ENCODE measurements at regions not wholly inside any gene's neighbourhood (a gene's known extent, or its start where the extent isn't known, plus 50 kb on each side); places are given as distances from the start of the nearest gene placed in this dataset.

DNA sequence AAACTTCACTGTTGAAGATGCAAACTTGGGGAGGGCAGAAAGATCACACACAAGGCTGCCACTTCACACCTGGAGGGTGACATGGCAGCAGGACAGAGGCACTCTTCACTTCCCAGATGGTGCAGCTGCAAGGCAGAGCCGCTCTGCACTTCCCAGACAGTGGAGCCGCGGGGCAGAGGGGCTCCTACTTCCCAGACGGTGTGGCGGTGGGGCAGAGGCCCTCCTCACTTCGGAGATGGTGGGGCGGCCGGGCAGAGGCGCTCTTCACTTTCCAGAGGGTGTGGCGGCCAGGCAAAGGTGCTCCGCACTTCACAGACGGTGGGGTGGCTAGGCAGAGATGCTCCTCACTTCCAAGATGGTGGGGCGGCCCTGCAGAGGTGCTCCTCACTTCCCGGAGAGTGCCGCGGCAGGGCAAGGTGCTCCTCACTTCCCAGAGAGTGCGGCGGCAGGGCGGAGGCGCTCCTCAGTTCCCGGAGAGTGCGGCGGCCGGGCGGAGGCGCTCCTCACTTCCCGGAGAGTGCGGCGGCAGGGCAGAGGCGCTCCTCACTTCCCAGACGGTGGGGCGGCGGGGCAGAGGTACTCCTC is 58.3 kb upstream of the PPP1R9A start:
- Histone ChIP-seq H3K36me3 (no peaks in the 10 kb centered on the region), H3K9me3 (peaks cover 2 to 5% of the 10 kb centered on the region in 2 donors), H3K27me3 (no peaks in the 10 kb centered on the region), H3K4me1 (no peaks in the 10 kb centered on the region), H3K4me3 (no peak overlapping the region), H3K27ac (no peak overlapping the region)
- TF ChIP-seq CTCF (IDR thresholded peaks at IDR 0.05), result no peak
- no peak for DNase-seq (ENCODE audit: low spot score)

GRCh38 chr7:94849636-94850208 is 57.7 kb upstream of the PPP1R9A start:
- Histone ChIP-seq H3K27me3 (no peaks in the 10 kb centered on the region), H3K36me3 (no peaks in the 10 kb centered on the region), H3K4me3 (no peak overlapping the region), H3K27ac (no peak overlapping the region), H3K9me3 (no peaks in the 10 kb centered on the region), H3K4me1 (no peaks in the 10 kb centered on the region)
- DNase-seq (ENCODE audit: low spot score), result no peak
- TF ChIP-seq CTCF (IDR thresholded peaks at IDR 0.05), result no peak

- H3K4me3 ChIP-seq, result no peak overlapping the region
- DNase-seq (ENCODE audit: low spot score), result no peak
- H3K36me3 ChIP-seq, result no peaks in the 10 kb centered on the region
- TF ChIP-seq CTCF (IDR thresholded peaks at IDR 0.05), result no peak
- H3K9me3 ChIP-seq, result no peaks in the 10 kb centered on the region
- no peaks in the 10 kb centered on the region for H3K27me3 ChIP-seq
- no peak overlapping the region for H3K27ac ChIP-seq
- no peaks in the 10 kb centered on the region for H3K4me1 ChIP-seq
Measured at GRCh38 chr7:94855589-94855988, 51.8 kb upstream of the PPP1R9A start.

- Histone ChIP-seq H3K9me3 (no peaks in the 10 kb centered on the region), H3K36me3 (no peaks in the 10 kb centered on the region), H3K27me3 (no peaks in the 10 kb centered on the region), H3K4me1 (no peaks in the 10 kb centered on the region), H3K4me3 (no peak overlapping the region), H3K27ac (no peak overlapping the region)
- no peak for DNase-seq (ENCODE audit: low spot score)
- no peak for TF ChIP-seq CTCF (IDR thresholded peaks at IDR 0.05)
Measured at GRCh38 chr7:94856643-94857042, 50.8 kb upstream of the PPP1R9A start.

All from right atrium auricular region (tissue), 2 donors.